HFFc6 (cell line): ENCODE measurements at regions not wholly inside any gene's neighbourhood (a gene's known extent, or its start where the extent isn't known, plus 50 kb on each side); places are given as distances from the start of the nearest gene placed in this dataset.

Experiments used
- DNase-seq: peaks from one replicate; pipeline ENCODE4 v3.0.0-alpha.2; 2018
- H3K27ac Mint-ChIP-seq: 2 replicates; pipeline ENCODE4 v1.8.0; 2020; ENCODE audit warnings: mild to moderate bottlenecking, mixed read lengths
- H3K27me3 Mint-ChIP-seq: 2 replicates; pipeline ENCODE4 v1.8.0; 2021; ENCODE audit warnings: mild to moderate bottlenecking, moderate library complexity, mixed read lengths; ENCODE audit not compliant: insufficient read depth
- H3K36me3 Mint-ChIP-seq: 2 replicates; pipeline ENCODE4 v1.8.0; 2021; ENCODE audit warnings: low read depth, mixed read lengths
- H3K4me1 Mint-ChIP-seq: 2 replicates; pipeline ENCODE4 v1.8.0; 2020; ENCODE audit warnings: low read depth, mixed read lengths
- H3K4me3 Mint-ChIP-seq: 2 replicates; pipeline ENCODE4 v1.8.0; 2020; ENCODE audit warnings: mild to moderate bottlenecking, moderate library complexity, mixed read lengths
- H3K9me3 Mint-ChIP-seq: 2 replicates; pipeline ENCODE4 v1.8.0; 2020; ENCODE audit warnings: mild to moderate bottlenecking, mixed read lengths
- CTCF ChIP-seq: fragments of 200-600 bp; sonication (generic); IDR thresholded peaks from 2 replicates; pipeline ENCODE4 v1.5.0; 2021; ENCODE audit warnings: antibody characterized with exemption, mild to moderate bottlenecking

DNA sequence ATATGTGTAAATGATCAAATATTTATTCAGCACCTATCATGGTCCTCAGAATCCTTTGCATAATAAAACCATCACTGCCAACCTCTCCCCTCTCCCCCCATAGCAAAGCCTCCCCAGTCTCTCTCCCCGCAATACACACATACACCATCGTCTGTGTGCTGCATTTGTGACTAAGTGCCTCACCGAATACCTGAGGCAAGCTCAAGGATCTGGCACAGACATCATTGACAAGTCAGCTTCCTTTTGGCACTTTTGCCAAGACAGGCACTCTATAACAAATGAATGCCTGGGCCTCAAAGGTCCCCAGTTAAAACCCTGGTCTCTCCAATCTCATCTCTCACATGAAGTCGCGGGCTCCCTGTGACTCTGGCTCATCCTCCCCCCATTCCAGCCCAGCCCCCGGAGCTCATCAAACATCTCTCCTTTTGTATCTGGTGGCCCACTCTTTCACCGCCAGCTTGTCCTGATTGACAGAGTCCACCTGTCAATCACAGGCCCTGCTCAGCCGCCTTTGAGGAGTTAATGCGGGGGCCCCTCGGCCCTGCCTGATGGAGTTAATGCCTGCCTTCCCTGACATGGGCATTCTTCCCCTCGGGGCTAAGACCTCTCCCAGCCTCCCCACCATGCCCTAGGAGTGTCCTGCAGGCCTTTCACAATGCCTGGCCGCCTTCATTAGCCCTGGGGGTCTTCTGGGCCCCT lies 135.8 kb upstream of the ATP6AP2 start:
- TF ChIP-seq CTCF = no peak

GRCh38 chrX:40444133-40444532 lies 136.6 kb upstream of the ATP6AP2 start:
- Mint-ChIP-seq H3K27me3 (peaks cover 9% of the 10 kb centered on the region), H3K36me3 (no peaks in the 10 kb centered on the region), H3K4me3 (no peak overlapping the region), H3K27ac (no peak overlapping the region), H3K4me1 (no peaks in the 10 kb centered on the region), H3K9me3 (no peaks in the 10 kb centered on the region)
- DNase-seq = no peak
- no peak for TF ChIP-seq CTCF

More for the DNA sequence above, 135.8 kb upstream of the ATP6AP2 start:
- no peak for DNase-seq
- Mint-ChIP-seq H3K36me3 (no peaks in the 10 kb centered on the region), H3K4me3 (no peak overlapping the region), H3K4me1 (no peaks in the 10 kb centered on the region), H3K27ac (no peak overlapping the region), H3K27me3 (peaks cover 15% of the 10 kb centered on the region), H3K9me3 (no peaks in the 10 kb centered on the region)

- H3K9me3 Mint-ChIP-seq = no peaks in the 10 kb centered on the region
- DNase-seq = no peak
- peaks cover 7% of the 10 kb centered on the region for H3K27me3 Mint-ChIP-seq
- H3K27ac Mint-ChIP-seq = no peak overlapping the region
- no peak overlapping the region for H3K4me3 Mint-ChIP-seq
- H3K36me3 Mint-ChIP-seq = no peaks in the 10 kb centered on the region
- TF ChIP-seq CTCF = no peak
- H3K4me1 Mint-ChIP-seq = no peaks in the 10 kb centered on the region
Measured at GRCh38 chrX:40440866-40441265, 139.9 kb upstream of the ATP6AP2 start.

GRCh38 chrX:40439625-40440532 lies 140.9 kb upstream of the ATP6AP2 start:
- H3K27ac Mint-ChIP-seq = no peak overlapping the region
- no peak for DNase-seq
- H3K36me3 Mint-ChIP-seq = no peaks in the 10 kb centered on the region
- H3K27me3 Mint-ChIP-seq = peaks cover 7% of the 10 kb centered on the region
- H3K9me3 Mint-ChIP-seq = no peaks in the 10 kb centered on the region
- H3K4me3 Mint-ChIP-seq = no peak overlapping the region
- H3K4me1 Mint-ChIP-seq = 0 out of 2 replicates have a peak, but pooled peaks cover 5% of the 10 kb centered on the region
- TF ChIP-seq CTCF = no peak

DNA sequence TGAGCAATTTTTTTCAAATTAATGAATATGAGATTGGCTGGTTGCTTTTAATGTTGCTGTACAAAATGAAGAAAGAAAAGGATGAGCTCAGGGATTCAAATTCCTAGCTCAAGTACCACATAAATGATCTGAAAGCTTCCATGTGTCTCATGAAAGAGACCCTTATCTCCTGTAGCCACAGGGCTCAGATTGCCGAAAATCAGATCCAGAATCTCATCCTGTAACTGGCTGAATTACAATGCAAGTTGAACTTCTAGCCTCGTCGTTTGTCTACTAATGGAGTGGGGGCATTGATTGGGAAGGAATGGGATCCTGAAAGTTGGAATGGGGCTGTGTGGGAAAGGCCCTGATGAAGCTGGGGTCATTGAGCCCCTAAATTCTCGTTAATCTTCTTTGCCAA lies 143.4 kb upstream of the ATP6AP2 start:
- no peak for DNase-seq
- TF ChIP-seq CTCF = no peak
- H3K36me3 Mint-ChIP-seq = no peaks in the 10 kb centered on the region
- H3K9me3 Mint-ChIP-seq = no peaks in the 10 kb centered on the region
- H3K4me1 Mint-ChIP-seq = 0 out of 2 replicates have a peak, but pooled peaks cover 6% of the 10 kb centered on the region
- no peak overlapping the region for H3K4me3 Mint-ChIP-seq
- H3K27me3 Mint-ChIP-seq = peaks cover 2% of the 10 kb centered on the region; the same call in 1 of the 2 replicates
- H3K27ac Mint-ChIP-seq = no peak overlapping the region
